Fibroblast of skin of abdomen (primary cell): ENCODE measurements at regions not wholly inside any gene's neighbourhood (a gene's known extent, or its start where the extent isn't known, plus 50 kb on each side); places are given as distances from the start of the nearest gene placed in this dataset.
A peak's percentile ranks its signal among the peaks of the same experiment; 100 is the strongest.

Experiments used
- DNase-seq: peaks from one replicate; pipeline ENCODE4 v3.0.0-alpha.2; 2013

DNA sequence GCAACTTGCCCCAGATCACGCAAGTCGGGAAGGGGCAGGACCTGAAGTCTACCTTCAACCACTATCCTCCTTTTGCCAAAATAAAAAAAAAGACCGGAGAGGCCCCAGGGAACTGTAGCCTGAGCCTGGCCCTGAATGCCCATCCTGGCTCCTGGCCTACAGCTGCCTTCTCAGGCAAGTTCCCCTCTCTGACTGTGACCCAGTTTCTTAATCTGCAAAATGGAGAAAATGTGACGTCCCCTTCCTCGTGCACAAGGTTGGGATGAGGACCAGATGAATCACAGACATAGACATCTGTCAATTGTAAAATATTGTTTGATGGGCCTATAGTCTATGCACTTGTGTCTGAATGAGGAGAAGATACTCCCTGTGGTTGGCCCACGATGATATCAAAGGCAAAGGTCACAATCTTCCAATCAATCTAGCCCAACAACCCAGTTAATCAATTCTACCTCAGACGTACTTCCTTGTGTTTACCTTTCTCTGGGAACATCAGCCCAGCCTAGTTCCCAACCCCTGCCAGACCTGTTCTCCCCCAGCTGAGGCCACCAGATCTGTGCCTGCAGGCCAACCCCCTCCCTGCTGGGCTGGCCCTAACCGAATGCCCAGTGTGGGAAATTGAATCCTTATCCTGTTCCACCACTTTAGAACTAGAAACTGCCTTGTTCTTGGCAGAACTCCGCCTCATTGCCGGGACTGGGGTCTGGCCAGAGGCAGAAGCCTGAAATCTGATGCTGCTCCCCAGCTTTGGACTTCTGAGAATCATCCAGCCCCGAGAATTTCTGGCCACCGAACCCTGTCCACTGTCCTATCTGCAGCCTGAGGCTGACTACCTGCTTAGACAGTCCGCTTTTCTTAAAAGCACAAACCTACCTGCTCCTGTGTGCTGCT lies 101.8 kb upstream of the LIPC start:
- DNase-seq = no peak

DNA sequence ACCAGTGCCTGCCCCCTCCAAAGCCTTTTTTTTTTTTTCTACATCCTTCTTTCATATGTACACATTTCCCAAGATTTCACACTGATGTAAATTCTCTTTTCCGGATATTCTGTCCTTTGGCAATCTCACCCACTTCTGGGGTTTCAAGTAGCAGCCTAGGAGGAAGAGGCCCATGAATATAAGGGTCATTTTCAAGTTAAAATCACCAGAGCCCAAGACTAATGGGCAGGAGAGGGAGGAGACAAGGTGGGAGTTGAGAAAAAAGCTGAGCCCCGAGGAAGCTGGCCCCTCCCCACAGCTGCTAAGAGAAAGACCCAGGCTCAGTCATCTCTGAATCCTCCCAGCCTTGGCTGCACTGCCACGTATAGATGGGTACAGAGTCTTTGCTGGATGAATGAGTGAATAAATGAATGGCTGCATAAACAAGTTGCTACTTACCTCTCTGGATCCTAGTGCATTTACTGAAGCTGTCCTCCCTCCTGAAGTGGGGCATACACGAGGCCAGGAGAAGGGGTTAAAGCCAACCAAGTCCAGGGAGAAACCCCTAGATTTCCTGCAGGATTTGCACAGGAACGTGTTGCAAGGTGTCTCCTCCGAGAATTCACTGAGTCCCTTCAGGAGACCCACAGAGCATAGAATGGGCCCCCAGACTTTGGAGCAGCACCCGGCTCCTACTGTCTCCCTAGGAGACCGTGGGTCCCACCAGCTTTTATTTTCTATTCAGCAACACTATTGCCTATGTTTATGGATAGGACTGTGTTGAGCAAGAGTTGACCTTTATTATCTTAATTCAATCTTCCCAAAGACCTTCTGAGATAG lies 100.8 kb upstream of the LIPC start:
- DNase-seq = no peak

DNA sequence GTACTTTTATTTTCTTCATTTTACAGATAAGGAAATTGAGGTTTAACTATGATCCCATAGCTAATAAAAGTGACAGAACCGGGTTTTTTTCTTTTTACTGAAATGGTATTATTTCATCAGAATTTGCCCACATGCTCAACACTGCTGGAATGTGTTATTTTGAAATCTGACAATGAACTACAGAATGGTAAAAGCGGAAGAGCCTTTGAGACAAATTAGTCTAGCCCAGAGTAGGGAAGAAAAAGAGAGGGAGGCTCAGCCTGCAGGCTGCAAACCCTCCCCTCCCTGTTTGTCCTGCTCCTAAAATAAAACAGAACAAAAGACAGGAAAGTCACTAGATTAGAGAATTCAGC lies 100.3 kb upstream of the LIPC start:
- DNase-seq = no peak

DNA sequence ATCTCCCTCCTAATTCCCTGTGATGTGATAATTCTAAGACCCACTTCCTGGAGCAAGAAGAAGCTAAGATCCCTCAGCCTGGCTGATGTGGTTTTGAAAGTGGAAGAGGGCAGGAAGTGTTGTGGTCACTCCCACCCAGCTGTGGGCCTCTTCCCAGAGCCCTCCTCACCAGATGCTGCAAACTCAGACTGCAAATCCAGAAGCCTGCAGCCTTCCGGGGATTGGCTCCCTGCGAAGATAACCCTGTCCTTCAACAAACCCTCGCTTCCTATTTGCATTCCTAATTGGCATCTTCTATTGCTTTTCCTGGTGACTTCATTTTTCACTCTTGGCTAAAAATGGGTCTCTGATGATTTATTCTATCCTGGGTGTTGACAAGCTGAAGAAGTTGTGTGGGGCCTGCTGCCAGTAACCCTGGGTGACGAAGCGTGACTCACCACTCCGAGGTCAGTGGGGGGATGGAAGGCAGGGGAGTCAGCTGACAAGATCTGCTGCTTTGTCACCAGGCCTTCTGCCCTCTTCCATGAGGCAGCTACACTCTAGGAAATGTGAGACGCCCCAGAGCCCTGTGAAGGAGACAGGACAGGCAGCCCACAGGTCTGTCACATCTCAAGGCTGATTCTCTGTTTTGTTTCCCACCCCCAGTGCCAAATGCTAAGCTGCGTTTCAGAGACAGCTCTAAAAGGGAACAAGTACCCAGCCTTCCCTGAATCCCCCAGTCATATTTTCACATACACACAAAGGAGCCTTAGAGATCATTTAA lies 99.7 kb upstream of the LIPC start:
- peak; percentile 100 for DNase-seq

DNA sequence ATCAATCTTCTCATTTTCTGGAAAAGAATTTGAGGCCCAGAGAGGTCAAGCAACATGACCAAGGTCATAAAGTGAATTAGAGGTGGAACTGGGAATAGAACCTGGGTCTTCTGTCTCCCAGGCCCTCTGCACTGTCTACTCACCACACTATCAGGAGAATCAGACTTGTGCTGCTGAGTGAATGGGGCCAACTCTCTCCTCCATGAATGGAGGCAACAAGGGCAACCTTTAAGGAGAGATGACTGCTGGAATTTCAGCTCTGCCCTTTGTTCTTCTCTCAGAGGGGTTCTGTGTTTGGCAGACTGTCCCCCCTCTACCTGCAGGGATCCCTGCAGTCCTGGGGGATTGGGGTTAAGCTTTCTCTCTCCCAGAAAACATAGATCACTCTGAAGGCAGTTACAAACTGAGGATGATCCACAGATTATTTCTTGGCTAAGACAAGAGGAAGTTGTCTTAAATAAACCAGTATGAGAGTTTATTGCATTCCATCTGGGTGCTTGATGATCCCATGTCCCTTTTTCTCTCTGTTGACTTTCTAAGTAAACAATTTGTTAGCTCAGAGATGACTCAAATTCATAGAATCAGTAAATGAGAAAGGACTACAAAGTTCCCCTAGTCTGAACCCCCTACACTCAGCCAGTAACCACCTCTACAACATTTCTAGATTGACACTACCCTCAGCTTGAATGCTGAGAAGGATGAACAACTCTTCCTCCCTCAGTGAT lies 99.0 kb upstream of the LIPC start:
- peak; percentile 68 for DNase-seq

DNA sequence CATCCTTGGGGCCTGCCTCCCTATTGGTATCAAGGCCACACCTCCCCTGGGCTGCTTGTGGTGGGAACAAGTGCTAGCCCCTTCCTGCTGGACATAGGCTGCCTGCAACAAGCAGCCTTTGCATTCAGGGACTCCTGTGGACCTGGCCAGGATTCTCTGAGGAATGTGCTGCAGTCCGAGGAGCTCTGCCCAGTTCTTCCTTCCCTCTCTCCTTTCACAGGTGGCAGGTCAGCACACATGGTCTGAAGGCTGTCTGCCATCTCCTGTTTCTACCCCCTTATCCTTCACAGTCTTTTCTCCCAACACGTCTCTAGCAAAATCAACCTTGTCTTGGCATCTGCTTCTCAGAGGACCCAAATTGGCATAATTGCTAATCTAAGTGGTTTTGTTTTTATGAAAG lies 97.0 kb upstream of the LIPC start:
- DNase-seq = no peak

DNA sequence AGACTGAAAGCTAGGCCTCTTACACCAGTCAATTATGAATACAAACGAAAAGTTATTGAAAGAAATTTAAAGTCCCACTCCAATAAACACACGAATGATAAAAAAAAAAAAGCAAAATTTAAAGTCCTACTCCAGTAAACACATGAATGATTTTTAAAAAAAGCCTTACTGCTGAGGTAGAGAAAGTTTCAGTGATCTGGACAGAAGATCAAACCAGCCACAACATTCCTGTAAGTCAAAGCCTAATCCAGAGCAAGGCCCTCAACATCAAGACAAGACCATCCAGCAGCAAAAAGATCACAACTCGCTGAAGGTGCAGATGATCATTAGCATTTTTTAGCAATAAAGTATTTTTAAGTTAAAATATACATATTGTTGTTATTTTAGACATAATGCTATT lies 95.6 kb upstream of the LIPC start:
- no peak for DNase-seq

DNA sequence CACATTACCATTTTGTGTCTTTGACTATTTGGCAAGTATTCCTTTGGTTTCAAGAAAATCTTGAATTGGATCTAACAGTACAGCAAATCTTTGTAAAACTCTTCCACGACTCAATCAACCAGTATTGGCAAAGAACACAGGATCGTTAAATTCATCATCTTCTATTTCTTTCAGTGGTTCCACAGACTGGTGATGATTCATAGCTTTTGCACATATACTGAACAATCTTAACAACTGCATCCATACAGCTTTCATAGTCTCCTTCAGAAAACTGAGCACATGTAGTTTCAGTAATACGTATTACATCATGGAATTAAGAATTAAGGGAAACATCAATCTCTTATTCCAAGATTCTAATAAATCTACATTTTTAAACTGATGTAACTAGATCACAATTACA lies 91.6 kb upstream of the LIPC start:
- DNase-seq = peak; percentile 63

DNA sequence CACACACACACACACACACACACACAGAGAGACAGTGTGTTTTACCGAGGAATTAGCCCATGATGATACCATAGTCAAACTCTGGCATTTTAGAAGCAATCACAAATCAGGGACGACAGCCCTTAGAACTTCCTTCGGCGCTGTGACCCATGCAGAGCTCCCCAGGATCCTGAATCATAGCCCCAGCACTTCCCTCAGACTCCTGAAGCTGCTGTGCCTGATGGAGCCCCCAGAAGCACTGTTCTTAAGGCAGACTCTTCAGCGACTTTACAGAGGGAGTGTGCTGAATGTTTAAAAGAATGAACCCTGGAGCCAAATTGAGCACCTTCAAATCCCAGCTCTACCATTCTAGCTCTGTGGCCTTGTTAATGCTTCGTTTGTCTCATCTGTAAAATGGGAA lies 89.3 kb upstream of the LIPC start:
- no peak for DNase-seq

DNA sequence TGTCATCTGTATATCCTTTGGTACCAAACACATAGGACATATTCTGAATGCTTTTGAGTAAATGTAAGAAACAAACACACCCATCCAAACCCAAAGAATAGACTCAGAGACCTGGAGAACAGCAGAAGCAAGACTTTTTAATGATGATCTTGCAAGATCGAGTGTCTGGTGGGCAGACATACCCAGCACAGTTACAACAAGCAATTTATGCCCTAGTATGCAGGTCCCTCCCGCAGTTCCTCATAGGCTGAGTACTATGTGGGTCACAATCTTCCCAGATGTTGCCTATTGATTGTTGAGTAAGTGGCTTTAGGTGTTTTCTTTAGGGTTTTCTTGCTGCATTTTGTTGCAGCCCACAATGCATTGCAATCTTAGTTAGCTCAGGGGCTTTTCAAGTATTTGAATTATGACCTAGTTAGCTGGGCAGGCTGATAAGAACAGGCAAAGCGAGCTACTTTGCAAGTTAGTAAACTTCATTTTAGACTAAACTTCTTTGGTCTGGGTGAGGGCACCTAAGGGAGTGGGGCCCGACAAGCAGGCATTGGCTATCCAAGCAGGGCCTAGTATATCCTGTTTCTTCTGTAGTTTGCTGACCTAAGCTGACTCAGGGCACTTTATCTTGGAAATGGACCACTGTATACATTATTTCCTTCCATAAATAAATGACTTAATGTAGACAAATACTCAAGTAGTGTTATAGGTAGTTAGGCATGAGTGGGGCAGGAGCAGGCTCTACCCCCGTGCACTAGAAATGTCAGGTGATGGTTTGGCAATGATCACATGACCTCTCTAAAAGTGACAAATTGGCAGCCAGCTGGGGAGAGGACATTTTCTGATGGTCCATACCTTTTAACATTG lies 87.3 kb upstream of the LIPC start:
- no peak for DNase-seq

DNA sequence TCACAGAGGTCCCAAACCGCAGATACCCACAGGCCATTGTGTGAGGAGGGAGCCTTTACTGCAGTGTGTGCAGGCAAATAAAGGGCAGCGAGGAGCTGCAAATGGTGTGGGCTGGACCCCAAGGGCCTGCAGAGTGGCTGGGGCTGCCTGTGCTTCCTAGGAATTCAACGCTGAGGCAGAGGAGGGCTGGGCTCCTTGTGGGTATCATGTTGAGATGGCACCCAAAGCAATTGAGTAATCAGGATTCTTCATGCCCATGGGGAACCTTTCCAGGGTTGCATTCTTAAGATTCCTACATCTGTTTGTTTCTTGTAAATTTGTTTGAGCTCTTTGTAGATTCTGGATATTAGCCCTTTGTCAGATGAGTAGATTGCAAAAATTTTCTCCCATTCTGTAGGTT lies 85.4 kb upstream of the LIPC start:
- peak; percentile 38 for DNase-seq

DNA sequence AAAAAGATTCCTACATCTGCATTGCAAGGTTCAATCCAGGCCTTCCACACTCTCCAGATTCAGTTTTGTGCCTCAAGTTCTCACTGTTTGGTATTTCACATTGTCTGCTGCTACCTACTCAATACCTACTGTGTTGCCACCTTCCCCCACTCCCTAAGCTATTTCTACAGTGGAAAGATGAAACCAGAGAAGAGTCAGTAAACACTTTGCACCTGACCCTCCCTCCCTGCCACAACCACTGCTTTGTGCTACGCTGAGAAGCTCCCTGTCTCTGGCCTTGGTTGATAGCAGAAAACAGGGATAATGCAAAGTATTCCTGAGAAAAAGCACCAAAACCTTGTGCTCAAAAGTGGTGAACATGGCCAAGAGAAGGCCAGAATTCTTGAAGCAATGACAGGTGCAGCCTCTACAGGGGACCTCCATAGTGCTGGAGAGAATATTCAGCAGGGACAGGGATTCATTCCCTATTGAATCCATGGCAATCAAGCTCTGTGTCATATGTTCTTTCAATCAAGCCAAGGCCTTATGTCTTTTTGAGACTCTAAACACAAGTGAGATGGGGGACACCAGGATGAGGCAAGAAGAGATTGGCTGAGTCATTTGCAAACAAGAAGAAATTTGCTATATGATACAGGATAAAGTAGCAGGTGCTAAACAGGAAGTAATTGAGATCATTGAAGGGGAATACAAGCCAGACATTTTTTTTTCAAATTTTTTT lies 83.5 kb upstream of the LIPC start:
- no peak for DNase-seq

DNA sequence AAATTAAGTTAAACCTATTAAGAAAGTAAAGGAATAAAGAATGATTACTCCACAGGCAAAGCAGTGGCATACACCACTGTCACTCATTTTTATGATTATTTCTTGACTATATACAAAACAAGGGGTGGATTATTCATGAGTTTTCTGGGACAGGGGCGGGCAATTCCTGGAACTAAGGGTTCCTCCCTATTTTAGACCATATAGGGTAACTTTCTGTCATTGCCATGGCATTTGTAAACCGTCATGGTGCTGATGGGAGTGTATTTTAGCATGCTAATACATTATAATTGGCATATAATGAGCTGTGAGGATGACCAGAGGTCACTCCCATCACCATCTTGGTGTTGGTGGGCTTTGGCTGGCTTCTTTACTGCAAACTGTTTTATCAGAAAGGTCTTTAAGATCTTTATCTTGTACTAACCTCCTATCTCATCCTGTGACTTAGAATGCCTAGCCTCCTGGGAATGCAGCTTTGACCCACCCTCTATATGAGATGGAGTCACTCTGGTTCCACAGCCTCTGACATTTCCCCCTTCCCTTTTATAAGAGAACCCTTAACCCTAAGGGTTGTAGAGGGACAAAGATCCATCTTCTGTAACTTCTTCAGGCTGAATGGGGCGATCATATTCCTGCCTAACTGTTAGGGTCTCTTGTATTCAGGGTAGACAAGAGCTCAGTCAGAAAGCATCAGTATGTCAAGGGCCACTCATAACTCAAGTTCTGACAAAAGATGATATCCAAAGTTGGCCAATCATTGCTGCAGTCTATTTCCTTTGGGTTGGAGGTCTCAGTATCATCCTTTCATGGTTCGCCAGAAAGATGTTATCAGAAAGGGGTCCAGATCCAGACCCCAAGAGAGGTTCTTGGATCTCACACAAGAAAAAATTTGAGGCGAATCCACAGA lies 79.5 kb upstream of the LIPC start:
- no peak for DNase-seq

DNA sequence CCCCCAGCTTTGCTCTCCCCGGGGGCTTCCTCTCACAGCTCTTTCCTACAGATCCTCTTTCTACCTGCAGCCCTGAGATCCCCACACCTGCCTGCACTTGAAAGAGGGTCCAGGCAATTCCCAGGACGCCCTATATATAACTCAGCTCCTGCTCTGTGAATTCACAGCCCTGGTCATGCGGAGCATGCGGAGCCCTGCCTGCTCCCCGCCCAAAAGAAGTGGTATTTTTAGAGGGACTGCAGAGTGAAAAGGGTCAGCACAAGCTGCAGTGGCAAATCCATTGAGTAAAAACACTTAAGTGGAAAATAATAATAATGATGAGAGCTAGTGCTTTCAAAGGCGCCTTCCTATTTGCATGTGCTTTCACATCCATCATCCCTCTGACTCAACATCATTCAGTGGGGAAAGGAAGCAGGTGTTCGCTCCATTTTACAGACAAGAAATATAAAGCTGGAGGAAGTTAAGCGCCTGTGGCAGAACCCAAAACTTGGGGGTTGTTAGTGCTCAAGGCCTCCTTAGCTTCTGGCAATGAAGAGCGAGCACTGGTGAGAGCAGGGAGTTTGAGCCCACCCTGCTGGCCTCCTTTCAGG lies 76.3 kb upstream of the LIPC start:
- no peak for DNase-seq

DNA sequence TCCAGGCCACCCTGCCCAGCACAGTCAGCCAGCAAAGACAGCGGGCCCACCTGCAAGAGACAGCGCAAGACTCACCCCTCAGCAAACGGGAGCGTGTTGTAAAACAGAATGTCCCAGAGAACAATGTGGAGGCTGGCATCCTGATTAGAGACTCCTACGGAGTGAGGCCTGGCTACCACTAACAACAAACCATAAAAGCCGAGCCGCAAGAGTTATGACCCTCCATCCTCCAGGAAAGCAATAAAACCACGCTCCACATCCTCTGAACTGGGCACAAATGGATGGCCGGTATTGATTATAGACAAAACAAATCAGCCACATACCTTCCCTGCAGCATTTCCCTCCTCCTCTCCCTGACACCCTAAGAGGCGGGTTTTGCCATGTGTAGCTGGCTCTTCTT lies 75.8 kb upstream of the LIPC start:
- DNase-seq = no peak

DNA sequence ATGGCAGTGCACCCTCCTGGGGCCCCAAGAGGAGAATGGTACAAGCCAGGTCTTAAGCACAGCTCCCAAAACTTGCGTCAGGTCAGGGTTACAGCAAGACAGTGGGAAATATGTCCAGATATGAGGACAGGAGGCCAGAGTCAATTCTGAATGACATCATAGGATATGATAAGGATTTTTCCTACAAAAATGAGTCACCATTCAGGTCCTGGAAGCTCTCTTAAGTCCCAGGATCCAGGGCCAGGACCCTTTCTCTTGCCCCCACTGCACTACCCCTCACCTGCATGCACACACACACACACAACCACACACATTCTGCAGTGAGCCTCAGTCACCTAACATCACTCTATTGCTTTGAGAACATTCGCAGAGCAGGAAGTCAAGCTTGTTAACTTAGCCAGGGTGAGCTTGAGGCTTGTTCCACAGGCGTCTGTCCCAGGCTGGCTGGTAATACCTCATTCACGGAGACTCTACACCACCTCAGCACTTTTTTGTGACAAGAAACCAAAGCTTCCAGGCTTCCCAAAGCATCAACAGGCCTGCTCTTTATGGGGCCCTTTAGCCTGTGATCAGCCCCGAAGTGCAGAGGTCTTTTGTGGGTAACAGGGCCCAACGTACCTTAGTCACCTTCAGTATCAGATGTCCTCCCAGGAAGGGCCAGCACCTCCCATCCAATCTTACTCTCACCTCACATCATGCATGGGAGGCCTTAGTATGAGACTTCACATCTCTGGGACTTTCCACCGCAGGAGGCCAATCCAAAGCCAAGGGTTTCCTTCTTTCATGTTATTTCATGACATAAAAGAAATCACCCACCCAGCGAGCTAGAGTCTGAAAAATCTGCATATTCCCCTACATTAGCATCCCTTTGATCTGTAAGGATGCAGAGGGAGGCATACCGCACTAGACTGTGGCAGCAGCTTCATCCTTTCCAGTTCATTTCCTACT lies 74.0 kb upstream of the LIPC start:
- no peak for DNase-seq

DNA sequence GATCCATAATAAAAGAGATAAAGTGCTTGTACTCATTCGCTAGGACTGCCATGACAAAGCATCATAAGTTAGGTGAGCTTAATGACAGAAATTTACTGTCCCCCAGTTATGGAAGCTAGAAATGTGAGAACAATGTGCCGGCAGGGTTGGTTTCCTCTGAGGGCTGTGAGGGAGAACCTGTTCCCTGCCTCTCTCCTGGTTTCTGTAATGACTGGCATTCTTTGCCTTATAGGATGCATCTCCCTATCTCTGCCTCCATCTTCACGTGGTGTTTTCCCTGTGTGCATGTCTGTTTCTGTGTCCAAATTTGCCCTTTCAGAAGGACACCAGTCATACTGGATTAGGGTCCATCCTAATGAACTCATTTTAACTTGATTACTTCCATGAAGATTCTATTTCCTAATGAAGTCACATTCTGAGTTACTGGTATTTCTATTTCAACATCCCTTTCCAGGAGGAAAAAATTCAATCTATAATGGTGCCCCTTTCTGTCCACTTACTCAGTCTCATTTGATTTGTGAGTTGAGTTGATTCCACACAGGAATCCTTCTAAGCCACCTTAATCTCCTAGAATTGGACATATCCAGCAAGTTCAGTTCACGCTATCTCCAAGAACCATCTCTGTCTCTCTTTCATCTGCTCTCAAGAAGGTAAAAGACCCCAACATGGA lies 71.2 kb upstream of the LIPC start:
- DNase-seq = no peak
